K562 (cell line): ENCODE measurements at regions not wholly inside any gene's neighbourhood (a gene's known extent, or its start where the extent isn't known, plus 50 kb on each side); places are given as distances from the start of the nearest gene placed in this dataset.

Experiments used
- ATAC-seq: fragments of 200-7000 bp; cut with Tn5 transposase; 3 replicates; pipeline ENCODE4 v1.9.1; 2020; ENCODE audit warnings: moderate library complexity
- BruUV-seq: library from RNA; stranded (reverse); fragments of 400-500 nt; replicated peaks from 2 replicates; lab custom pipeline; 2021; lab: Mats Ljungman, UMichigan
- CTCF ChIA-PET: fragments of 300-600 bp; formaldehyde crosslinking; extraction: SDS; loops from one replicate; lab custom pipeline; 2021; ENCODE audit warnings: low intra/inter-chr PET ratio; lab: Yijun Ruan, JAX
- POLR2A ChIA-PET: fragments of 300-600, 350-650 bp; sonication (Branson Sonifier 250); formaldehyde crosslinking; extraction: SDS; loops from one replicate; lab custom pipeline; 2021; ENCODE audit warnings: antibody characterized with exemption, inconsistent platforms; lab: Yijun Ruan, JAX
- DNase-seq, 4 experiments: peaks; one replicate each; pipeline versions ENCODE4 v3.0.0 to v3.0.0-alpha.2; 2011 to 2018; ENCODE audit warnings: low spot score in 3 of 4, mixed read lengths in 3 of 4; ENCODE audit errors: extremely low read depth in 1 of 4
- FAIRE-seq: peaks from 2 replicates; lab custom pipeline; 2011; peaks lifted over from hg19 to GRCh38; lab: Jason Lieb, UNC
- H2AFZ ChIP-seq: 2 replicates; pipeline ENCODE4 v1.6.0; 2011; ENCODE audit warnings: low read depth, low read length, control low read depth, inconsistent platforms
- H3K27ac ChIP-seq: fragments of 200-600 bp; 3 replicates; pipeline ENCODE4 v1.8.0; 2011; ENCODE audit warnings: low read depth, mild to moderate bottlenecking, control low read depth, inconsistent platforms, low read length, moderate library complexity, mixed read lengths; ENCODE audit errors: extremely low read depth
- H3K27me3 ChIP-seq, 2 experiments: fragments of 300-600 bp in 1 of 2; 2 replicates in 1 of 2; 3 replicates in 1 of 2; pipeline versions ENCODE4 v1.6.0 to v1.8.0; 2011; ENCODE audit warnings: inconsistent platforms in 2 of 2, low read length in 2 of 2, mild to moderate bottlenecking in 1 of 2, mixed read lengths in 1 of 2, moderate library complexity in 1 of 2; ENCODE audit not compliant: control insufficient read depth in 2 of 2, insufficient read depth in 2 of 2
- H3K36me3 ChIP-seq: fragments of 300-600 bp; 3 replicates; pipeline ENCODE4 v1.8.0; 2011; ENCODE audit warnings: mild to moderate bottlenecking, low read length, inconsistent platforms; ENCODE audit not compliant: control insufficient read depth, insufficient read depth
- H3K4me1 ChIP-seq, 2 experiments: fragments of 200-600 bp in 1 of 2; replicated peaks in 1 of 2; 2 replicates in 1 of 2; 3 replicates in 1 of 2; pipeline versions ENCODE4 v1.5.1 to v1.8.0; 2011; ENCODE audit warnings: inconsistent platforms in 2 of 2, low read length in 2 of 2, mild to moderate bottlenecking in 1 of 2, mixed read lengths in 1 of 2, moderate library complexity in 1 of 2; ENCODE audit not compliant: control insufficient read depth in 2 of 2, insufficient read depth in 2 of 2
- H3K4me2 ChIP-seq: 2 replicates; pipeline ENCODE4 v1.6.1; 2011; ENCODE audit warnings: low read length, control low read depth, inconsistent platforms, mixed read lengths; ENCODE audit not compliant: insufficient read depth
- H3K4me3 ChIP-seq: fragments of 200-600 bp; sonication (generic), shearing (Covaris generic); 2 replicates; pipeline ENCODE4 v1.5.1; 2016; ENCODE audit warnings: control low read depth, inconsistent platforms
- H3K79me2 ChIP-seq: fragments of 200-600 bp; 3 replicates; pipeline ENCODE4 v1.8.0; 2011; ENCODE audit warnings: low read length, inconsistent platforms; ENCODE audit not compliant: control insufficient read depth, insufficient read depth
- H3K9ac ChIP-seq, 2 experiments: 2 replicates each; pipeline versions ENCODE4 v1.6.0 to v1.6.1; 2011; ENCODE audit warnings: low read depth in 2 of 2, low read length in 2 of 2, control low read depth in 1 of 2, inconsistent platforms in 1 of 2, mild to moderate bottlenecking in 1 of 2, mixed read lengths in 1 of 2; ENCODE audit not compliant: insufficient read depth in 1 of 2
- H3K9me1 ChIP-seq: one replicate; pipeline ENCODE4 v1.6.0; 2011; ENCODE audit warnings: inconsistent platforms, mild to moderate bottlenecking, low read length, moderate library complexity; ENCODE audit not compliant: control insufficient read depth, insufficient read depth
- H3K9me3 ChIP-seq: replicated peaks from 2 replicates; pipeline ENCODE4 v1.5.1; 2011; ENCODE audit warnings: low read depth, low read length, inconsistent platforms; ENCODE audit not compliant: control insufficient read depth, insufficient read depth
- H4K20me1 ChIP-seq: replicated peaks from 2 replicates; pipeline ENCODE4 v1.6.1; 2011; ENCODE audit warnings: low read length, inconsistent platforms, mixed read lengths; ENCODE audit not compliant: control insufficient read depth, insufficient read depth
- BRD4 ChIP-seq: fragments of 200-600 bp; sonication (generic); IDR thresholded peaks from 2 replicates; pipeline ENCODE4 v1.6.1; 2017; ENCODE audit warnings: inconsistent platforms
- CBX5 ChIP-seq: IDR thresholded peaks from 2 replicates; pipeline ENCODE4 v1.6.1; 2014; ENCODE audit warnings: low read depth, borderline replicate concordance
- MXI1 ChIP-seq: IDR thresholded peaks from 2 replicates; pipeline ENCODE4 v1.6.1; 2011; ENCODE audit warnings: low read depth, mild to moderate bottlenecking, improper control_type of control experiment, low read length
- NBN ChIP-seq: fragments of 450-650 bp; IDR thresholded peaks from 2 replicates; pipeline ENCODE4 v1.6.1; 2016; ENCODE audit warnings: low read depth, mild to moderate bottlenecking
- POLR2AphosphoS2 ChIP-seq: IDR thresholded peaks from 2 replicates; pipeline ENCODE4 v1.6.1; 2012; ENCODE audit warnings: low read length, improper control_type of control experiment
- STAT5B ChIP-seq: fragments of 250-450 bp; sonication (Bioruptor Pico); IDR thresholded peaks from 2 replicates; pipeline ENCODE4 v1.8.0; 2021; ENCODE audit warnings: mild to moderate bottlenecking, inconsistent platforms
- ZNF133 ChIP-seq: fragments of 250-450 bp; sonication (Bioruptor Pico); IDR thresholded peaks from 2 replicates; pipeline ENCODE4 v1.4.0; 2020; ENCODE audit warnings: mild to moderate bottlenecking
- ZNF184 ChIP-seq: sonication (generic); formaldehyde crosslinking; IDR thresholded peaks from 2 replicates; pipeline ENCODE4 v1.5.0; 2020; ENCODE audit warnings: missing genetic modification reagents
- ZNF41 ChIP-seq: fragments of 250-450 bp; sonication (Bioruptor Pico); conservative IDR thresholded peaks from 2 replicates; pipeline ENCODE4 v1.4.0; 2020; ENCODE audit warnings: mild to moderate bottlenecking
- WGBS: fragments of 100-300 bp; shearing (Covaris generic); methylation state at CpG from one replicate; pipeline ENCODE4 v1.1.6; 2016; ENCODE audit warnings: low coverage, mixed read lengths; ENCODE audit not compliant: insufficient coverage; ENCODE audit errors: missing lambda C conversion rate; 5-methylcytosine and 5-hydroxymethylcytosine counted together
- in situ Hi-C: fragments of 300-500 bp; cut with MboI; formaldehyde crosslinking; loops from 4 replicates; pipeline ENCODE4 v1.15.0; 2018; ENCODE audit warnings: inconsistent platforms, mixed read lengths
- intact Hi-C: fragments of 100-400 bp; cut with micrococcal nuclease; formaldehyde crosslinking; loops from 2 replicates; pipeline ENCODE4 v1.14.2; 2022
- TF ChIP-seq, protein P1 (sequence below): fragments of 250-450 bp; sonication (Bioruptor Pico); IDR thresholded peaks from 2 replicates; pipeline ENCODE4 v1.4.0; 2020; ENCODE audit warnings: mild to moderate bottlenecking

- no peak for FAIRE-seq
- no peak overlapping the region for H3K27ac ChIP-seq
- in situ Hi-C loops = no loop called here
- H2AFZ ChIP-seq = no peak overlapping the region
- H3K9me3 ChIP-seq = no peaks in the 10 kb centered on the region
- no peaks in the 10 kb centered on the region for H4K20me1 ChIP-seq
- H3K9ac ChIP-seq = no peak overlapping the region
- DNase-seq = no peak
- H3K9me1 ChIP-seq = no peaks in the 10 kb centered on the region
- CTCF ChIA-PET = no interaction called here
- TF ChIP-seq BRD4 (no peak), ZNF133 (CRISPR knock-in tag) (no peak), NBN (no peak), STAT5B (CRISPR knock-in tag) (no peak)
- TF ChIP-seq, all 486 proteins: peak for 0
- POLR2A ChIA-PET = no interaction called here
- no peaks in the 10 kb centered on the region for H3K27me3 ChIP-seq
- H3K4me2 ChIP-seq = no peak overlapping the region
- no peaks in the 10 kb centered on the region for H3K4me1 ChIP-seq
- H3K36me3 ChIP-seq = no peaks in the 10 kb centered on the region
- no peaks in the 10 kb centered on the region for H3K79me2 ChIP-seq
- ATAC-seq = no peak
- WGBS = 0% methylated on average over 4 of the region's 4 CpGs
- no peak overlapping the region for H3K4me3 ChIP-seq
- BruUV-seq = no TSS peak
- intact Hi-C loops = no loop called here
Measured at GRCh38 chr10:111348076-111348475, 271.2 kb downstream of the ADRA2A start.

DNA sequence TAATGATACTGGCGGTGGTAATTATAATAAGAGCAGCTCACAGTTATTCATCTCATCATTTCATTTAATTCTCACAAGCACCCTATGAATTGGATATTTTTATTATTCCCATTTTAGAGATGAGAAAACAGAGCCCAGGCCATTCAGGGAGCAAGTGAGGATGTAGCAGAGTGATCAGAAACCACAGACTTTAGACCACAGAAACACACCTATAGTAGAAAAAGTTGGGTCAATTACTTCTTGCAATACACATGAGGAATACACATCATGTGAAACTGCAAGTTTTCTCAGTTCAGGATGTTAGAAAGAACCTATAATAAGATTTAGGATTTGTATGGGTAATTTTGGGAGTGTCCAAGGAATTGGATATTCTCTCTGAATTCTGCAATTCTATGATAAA lies 278.0 kb downstream of the ADRA2A start:
- H3K4me2 ChIP-seq = no peak overlapping the region
- no peaks in the 10 kb centered on the region for H3K36me3 ChIP-seq
- no peaks in the 10 kb centered on the region for H3K27me3 ChIP-seq
- in situ Hi-C loops = no loop called here
- H3K4me3 ChIP-seq = no peak overlapping the region
- no TSS peak for BruUV-seq
- intact Hi-C loops = no loop called here
- H3K9me3 ChIP-seq = no peaks in the 10 kb centered on the region
- TF ChIP-seq, protein P1, sequence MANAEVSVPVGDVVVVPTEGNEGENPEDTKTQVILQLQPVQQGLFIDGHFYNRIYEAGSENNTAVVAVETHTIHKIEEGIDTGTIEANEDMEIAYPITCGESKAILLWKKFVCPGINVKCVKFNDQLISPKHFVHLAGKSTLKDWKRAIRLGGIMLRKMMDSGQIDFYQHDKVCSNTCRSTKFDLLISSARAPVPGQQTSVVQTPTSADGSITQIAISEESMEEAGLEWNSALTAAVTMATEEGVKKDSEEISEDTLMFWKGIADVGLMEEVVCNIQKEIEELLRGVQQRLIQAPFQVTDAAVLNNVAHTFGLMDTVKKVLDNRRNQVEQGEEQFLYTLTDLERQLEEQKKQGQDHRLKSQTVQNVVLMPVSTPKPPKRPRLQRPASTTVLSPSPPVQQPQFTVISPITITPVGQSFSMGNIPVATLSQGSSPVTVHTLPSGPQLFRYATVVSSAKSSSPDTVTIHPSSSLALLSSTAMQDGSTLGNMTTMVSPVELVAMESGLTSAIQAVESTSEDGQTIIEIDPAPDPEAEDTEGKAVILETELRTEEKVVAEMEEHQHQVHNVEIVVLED (CRISPR knock-in tag) = no peak
- TF ChIP-seq ZNF184 (CRISPR knock-in tag) = no peak
- no peak for TF ChIP-seq ZNF41 (CRISPR knock-in tag)
- TF ChIP-seq MXI1 = no peak
- no peak for TF ChIP-seq POLR2AphosphoS2
- no peak for TF ChIP-seq CBX5
- TF ChIP-seq, all 486 proteins: peak for 0
- DNase-seq (no peak), ATAC-seq (no peak), FAIRE-seq (no peak)
- ChIA-PET POLR2A (interaction anchor here (0.5 kb wide), 1 partner anchor 14 kb away, joined by 3 read pairs; no protein-coding TSS in a partner anchor), CTCF (no interaction called here)
- Histone ChIP-seq H3K27ac (no peak overlapping the region), H3K4me1 (no peaks in the 10 kb centered on the region), H3K9ac (no peak overlapping the region), H3K79me2 (no peaks in the 10 kb centered on the region), H3K9me1 (no peaks in the 10 kb centered on the region), H4K20me1 (no peaks in the 10 kb centered on the region), H2AFZ (no peak overlapping the region)
- WGBS = 0% methylated on average over 1 of the region's 1 CpG
